GM19395 (cell line): ENCODE measurements at regions not wholly inside any gene's neighbourhood (a gene's known extent, or its start where the extent isn't known, plus 50 kb on each side); places are given as distances from the start of the nearest gene placed in this dataset.
A peak's percentile ranks its signal among the peaks of the same experiment; 100 is the strongest.
"Not testable (repeated sequence)": the region's sequence is repeated elsewhere in the genome, so short reads cannot be mapped to it uniquely, and the experiment has no call there.

Source experiments
- ATAC-seq: cut with Tn5 transposase; IDR thresholded peaks from one replicate; pipeline ENCODE4 v1.9.1; 2021; ENCODE audit warnings: mild to moderate bottlenecking, moderate library complexity; ENCODE audit not compliant: unreplicated experiment

DNA sequence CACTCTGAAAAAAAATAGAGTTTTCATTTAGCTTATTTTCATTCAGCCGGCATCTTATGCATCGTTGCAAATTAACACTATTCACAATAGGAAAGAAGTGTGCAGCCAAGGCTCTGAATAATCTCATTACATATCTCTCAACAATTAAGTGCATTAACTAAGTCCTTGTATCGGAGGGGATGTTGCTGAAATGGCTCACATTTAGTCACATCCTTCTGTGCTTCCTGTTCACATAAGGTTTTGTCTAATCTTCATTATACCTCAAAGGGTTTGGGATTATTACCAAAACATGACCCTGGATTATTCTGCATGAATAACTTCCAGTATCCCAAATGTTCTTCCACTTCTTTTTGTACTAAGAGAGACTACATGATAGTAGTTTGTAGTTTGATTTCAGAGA, 278.0 kb upstream of the GRIA1 start:
- ATAC-seq, result no peak

DNA sequence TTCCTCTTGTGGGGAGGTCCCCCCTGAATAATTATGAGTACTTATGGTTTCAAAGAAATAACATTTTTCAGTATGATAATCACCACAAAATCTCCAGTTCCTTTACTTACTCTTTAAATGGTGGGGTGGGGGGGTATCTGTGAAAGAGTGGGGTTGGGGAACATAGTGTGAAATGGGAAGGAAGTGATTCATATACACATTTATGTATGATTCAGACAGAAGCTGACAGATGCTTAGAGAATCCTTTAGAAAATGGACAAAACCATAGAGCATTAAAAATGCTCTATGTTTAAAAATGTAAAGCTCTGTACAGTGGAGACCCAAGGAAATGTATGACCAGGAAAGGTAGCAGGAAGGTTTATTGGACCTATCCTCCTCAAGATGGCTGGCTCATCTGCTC, 267.5 kb upstream of the GRIA1 start:
- ATAC-seq, result no peak

DNA sequence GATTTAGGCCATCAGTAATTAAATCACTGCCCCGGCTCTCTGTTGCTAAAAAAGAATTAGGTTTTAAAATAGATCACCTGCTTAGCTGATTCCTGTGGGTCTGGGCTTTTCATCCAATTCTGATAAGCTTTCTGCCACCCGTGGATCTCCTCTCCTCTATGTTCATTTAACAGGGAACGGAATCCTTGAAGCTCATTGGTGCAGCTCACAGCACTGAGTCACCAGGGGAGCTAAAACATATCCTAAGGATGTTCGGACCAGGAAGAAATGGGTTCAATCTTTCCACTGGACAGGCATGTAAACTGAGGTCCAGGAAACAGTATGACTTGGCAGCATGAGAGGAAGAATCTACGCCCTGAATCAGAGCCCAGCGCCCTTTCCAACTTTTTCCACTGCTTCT, 267.1 kb upstream of the GRIA1 start:
- ATAC-seq, result no peak

DNA sequence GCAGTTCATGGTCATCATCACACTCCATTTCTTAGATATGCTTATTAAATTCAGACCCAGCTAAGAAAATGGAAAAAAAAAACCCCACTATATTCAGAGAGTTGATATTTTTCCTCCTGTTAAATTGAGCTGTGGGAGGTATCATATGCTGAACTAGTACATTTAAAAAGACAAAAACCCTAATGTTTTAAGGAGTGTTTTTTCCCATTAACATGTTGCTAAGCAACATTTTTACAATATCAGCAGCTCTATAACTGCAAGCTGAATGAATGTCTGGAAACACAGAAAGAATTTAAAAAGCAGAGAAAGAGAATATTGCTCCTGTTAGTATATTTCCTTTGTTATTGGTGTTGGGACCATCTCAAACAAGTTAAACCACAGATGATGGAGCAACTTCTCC, 265.8 kb upstream of the GRIA1 start:
- ATAC-seq, result no peak

DNA sequence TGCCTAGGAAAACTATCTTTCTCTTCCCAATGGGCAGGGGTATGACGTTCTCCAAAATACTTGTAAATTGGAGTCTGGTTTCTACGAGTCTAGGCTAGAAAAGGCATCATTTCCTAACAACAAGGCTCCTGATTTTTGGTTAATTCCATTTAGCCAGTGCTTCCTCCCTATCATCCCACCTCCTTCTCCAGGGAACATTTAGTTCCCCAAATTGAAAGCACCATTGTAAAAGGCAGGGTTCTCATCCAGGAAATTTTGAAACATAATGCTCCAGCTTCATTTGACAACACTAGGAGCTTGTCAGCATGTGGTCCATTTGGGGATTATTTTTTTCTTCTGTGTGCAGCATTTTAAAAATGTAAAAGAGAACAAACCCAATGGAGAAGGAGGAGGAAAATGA, 256.5 kb upstream of the GRIA1 start:
- ATAC-seq, result no peak

DNA sequence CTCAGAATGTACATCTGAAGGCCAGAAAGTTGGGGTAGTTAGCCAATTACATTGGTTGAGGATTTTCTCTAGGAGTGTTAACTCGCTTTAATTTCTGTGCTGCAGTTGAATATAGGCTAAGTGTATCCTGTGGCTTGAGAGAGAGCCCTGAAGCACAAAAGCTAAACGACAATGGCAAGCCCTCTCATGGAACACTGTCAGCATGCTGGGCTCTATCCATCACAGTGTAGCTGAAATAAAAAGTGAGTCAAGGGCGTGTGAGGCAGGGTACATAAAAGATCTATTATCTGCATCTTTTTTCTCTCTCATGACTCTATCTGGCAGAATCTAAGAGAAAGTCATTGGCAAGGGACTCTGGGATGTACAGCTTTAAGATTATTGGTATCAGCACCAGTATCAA, 254.2 kb upstream of the GRIA1 start:
- no peak for ATAC-seq

DNA sequence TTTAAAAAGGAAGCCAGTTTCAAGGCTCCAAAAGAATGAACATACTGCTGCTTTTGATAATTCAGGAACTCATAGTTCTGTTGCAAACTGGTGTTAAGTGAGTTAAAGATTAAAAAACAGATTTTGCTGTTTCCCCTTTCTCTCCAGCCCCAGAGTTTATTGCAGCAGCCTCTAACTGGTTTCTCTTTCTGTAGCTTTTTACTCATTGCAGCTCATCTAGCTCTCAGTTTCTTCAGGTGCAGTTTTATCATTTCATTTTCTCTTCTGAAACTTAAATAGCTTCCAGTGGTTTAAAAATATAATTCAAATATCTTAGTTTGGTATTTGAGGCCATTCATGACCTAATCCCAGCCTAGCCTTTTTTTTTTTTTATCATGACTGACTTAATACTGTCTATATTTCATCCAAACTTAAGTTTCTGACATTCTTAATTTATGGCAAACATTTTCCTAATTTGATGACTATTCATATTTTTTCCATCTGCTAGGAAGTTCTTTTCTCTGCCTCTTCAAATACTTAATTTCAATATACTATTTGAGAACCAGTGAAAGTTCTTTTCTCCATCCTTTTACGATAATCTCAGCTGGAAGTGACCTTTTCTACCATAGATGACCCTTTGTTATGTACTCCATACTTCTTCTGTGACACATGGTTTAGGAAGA, 252.7 kb upstream of the GRIA1 start:
- ATAC-seq, result peak; percentile 84

DNA sequence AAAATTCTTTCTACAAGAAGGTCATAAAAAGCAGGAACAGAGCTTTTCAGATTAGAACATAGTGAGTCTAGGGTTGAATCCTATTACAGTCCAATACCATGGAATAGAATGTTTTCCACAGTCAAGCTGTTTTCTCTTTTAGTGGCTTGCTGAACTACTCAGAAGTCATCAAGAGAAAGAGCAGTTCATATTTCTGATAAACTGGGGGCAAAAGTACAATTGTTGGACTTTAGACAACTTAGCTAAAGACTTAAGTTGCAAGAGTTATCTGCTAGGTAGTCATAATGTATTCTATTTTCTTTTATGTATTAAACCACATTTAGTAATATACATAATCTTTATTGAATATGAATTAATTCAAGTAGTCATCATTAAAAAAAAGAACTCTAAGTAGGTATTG, 233.1 kb upstream of the GRIA1 start:
- ATAC-seq, result no peak

DNA sequence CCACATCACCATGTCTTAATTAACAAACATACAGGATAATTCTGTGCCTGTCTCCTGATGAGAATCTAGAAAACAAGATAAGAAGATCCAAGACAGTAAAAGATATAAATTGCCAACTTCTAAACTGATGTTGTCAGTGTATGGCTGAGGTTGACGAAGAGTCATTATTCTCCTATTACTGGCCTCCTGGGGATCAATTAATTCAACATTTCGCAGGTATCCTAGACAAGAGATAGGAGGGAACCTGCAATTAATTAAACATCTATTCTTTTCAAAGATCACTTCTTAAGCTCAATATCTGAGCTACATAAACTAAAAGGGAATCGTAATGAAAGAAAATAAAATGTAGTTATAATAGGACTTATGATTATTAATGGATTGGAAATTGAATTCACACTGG, 232.0 kb upstream of the GRIA1 start:
- ATAC-seq, result no peak

DNA sequence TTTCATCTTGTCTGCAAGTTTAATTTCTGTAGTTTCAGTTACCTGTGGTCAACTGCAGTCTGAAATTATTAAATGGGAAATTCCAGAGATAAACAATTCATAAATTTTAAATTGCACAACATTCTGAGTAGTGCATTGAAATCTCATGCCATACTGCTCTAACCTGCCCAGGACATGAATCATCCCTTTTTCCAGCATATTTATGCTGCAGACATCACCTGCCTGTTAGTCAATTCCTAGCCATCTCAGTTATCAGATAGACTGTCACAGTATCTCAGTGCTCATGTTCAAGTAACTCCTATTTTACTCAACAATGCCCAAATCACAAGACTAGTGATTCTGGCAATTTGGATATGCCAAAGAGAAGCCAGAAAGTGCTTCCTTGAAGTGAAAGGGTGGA, 223.0 kb upstream of the GRIA1 start:
- ATAC-seq, result no peak

DNA sequence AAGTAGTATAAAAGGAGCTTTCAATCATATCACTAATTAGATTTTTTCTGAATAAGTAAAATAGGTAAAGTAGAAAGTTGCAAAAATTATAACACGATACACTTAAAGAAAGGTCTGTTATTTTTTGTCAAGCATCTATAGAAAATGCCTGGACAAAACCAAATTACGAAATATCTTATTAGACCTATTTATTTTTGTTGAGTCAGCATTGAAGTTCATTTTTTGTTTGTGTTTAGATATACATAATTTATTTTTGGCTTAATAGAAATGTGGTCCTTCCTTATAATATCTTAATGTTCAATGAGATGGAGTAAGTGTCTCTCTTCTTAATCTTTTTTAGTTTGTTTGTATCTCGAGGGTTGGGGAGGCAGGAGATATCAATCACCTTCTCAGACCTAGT, 214.8 kb upstream of the GRIA1 start:
- ATAC-seq, result no peak

DNA sequence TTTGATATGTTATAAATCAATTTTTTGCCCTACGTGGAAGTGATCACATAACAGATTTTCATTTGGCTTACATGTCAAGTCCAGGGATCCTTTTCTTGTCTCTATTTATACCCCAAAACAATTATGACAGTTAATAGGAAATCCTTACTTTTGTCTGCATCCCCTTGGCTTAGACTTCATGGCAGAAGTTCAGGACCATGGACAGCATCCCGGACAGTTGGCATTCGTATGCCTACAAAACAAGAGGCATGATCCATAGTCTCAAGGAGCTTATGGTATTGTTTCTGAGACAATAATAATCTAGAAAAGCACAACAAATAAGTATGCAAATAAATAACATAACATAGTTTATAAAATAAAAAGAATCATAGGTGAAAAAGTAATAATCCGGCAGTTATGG, 214.3 kb upstream of the GRIA1 start:
- no peak for ATAC-seq

DNA sequence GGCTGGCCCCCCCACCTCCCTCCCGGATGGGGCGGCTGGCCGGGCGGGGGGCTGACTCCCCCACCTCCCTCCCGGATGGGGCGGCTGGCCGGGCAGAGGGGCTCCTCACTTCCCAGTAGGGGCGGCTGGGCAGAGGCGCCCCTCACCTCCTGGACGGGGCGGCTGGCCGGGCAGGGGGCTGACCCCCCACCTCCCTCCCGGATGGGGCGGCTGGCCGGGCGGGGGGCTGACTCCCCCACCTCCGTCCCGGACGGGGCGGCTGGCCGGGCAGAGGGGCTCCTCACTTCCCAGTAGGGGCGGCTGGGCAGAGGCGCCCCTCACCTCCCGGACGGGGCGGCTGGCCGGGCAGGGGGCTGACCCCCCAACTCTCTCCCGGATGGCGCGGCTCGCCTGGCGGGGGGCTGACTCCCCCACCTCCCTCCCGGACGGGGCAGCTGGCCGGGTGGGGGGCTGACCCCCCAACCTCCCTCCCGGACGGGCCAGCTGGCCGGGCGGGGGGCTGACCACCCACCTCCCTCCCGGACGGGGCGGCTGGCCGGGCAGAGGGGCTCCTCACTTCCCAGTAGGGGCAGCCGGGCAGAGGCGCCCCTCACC, 194.1 kb upstream of the GRIA1 start:
- ATAC-seq, result not testable (repeated sequence)

DNA sequence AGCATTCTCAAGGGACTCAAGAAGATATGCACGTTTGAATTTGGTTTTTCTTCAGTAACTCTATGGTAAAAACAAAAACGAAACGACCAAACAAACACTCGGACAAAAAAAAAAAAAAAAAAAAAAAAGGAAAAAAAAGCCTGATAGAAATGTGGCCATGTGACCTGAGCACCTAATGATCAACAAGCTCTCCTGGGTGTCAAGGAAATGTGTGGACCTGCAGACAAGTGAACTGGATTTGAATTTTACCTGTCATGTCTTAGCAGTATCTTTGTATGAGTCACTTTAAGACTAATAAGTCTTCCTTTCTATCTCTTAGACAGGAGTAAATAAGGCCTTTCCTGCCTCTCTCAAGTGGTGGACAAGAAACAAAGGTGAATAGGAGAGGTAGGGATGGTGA, 190.6 kb upstream of the GRIA1 start:
- no peak for ATAC-seq

DNA sequence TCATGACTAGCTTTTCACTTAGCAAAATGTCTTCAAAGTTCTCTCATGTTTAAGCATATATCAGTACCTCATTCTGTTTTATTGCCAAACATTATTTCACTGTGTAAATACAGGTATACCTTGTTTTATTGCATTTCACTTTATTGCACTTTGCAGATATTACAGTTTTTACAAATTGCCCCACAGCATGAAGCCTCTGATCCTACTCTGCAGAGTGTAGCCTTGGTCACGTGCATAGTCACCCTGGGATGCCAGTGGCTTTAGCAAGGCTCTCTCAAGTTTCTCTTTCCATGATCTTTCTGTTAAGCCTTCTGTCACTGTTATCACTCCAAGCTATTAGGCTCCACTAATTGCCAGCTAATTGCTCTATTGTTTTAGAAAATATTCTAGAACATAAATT, 182.2 kb upstream of the GRIA1 start:
- ATAC-seq, result no peak

DNA sequence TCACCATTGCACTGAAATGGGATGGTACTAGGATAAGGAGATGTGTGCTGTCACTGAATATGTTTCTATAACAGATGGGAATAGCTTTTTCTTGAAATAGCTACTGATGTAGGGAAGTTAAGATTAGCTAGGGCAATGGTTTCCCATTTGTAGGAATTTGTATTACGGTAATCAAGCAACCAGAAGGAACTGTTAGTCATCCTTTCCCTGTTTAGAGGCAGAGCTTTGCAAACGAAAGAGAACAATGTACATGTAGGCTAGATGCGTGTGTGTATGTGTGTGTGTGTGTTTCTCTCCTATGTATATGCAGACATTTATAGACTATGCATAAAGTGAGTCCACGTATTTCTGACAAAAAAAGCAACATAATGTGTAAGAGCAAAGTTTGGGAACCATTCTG, 171.9 kb upstream of the GRIA1 start:
- no peak for ATAC-seq

DNA sequence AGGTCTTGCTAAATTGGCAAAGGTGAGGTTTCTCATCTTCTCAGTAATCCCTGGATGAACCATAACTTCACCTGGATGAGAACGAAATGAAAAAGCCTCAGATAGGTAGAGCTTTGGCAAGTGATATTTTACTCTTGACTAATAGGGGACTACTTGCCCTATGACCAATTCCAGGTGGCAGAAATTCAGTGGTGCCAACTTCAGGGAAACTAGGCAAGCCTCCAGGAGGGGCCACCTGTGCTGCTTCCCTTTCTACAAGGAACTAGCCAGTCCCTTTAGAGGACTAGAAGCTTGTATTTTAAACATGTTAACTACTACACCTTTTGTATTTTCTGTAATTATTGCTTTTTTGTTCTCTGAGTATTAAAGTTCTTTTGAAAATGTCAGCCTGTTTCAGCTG, 169.0 kb upstream of the GRIA1 start:
- ATAC-seq, result no peak

DNA sequence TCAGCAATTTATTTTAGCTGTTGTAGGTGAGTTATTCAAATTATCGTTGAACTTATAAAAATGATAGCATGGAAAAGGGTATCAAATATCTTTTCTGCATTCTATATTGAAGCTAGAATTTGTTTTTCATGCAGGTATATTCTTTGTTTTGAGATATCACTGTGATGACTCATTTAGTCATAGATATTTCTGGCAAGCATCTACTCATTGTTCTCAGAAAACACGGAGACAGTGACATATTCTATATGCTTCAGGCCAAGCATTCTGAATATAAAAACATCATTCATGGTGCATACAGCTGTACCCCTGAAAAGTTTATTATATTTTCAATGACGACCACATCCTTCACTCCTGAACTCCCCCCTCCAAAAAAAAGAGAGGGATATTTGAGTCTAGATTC, 150.3 kb upstream of the GRIA1 start:
- ATAC-seq, result no peak

DNA sequence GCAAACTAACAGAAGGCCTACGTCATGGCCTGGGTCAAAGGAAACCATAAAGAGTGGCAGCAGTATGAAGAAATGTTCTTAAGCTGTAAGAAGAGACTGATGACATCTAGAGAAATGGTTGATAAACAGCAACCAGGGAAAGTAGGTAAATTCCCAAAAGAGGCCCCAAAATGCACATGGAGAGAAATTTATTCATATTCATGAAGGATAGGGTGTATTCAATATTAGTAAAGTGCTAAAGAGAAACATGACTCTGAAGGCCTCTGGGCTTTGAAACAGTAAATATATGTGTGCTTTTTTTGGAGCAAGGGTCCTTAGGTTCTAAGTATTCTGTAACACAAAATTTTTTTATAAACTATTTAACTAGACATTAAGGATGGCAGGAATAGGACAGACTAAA, 149.7 kb upstream of the GRIA1 start:
- ATAC-seq, result no peak

DNA sequence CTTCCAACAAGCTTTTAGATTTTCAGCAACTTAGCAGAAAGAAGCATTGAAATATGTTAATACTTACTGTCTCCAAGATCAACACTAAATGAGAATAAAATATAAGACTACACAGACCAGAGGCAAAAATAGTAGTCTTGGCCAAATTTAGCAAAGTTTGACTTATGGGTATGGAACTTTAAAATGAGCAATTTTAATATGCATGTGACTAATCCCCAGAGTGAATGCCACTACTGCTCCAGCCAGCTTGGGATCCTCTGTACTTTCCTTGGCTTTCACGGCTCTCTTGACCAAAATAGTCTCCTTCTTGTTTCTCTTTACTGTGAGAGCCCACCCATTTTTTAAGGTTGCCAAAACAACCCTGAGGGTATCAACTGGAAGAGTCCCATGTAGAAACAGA, 148.0 kb upstream of the GRIA1 start:
- no peak for ATAC-seq

DNA sequence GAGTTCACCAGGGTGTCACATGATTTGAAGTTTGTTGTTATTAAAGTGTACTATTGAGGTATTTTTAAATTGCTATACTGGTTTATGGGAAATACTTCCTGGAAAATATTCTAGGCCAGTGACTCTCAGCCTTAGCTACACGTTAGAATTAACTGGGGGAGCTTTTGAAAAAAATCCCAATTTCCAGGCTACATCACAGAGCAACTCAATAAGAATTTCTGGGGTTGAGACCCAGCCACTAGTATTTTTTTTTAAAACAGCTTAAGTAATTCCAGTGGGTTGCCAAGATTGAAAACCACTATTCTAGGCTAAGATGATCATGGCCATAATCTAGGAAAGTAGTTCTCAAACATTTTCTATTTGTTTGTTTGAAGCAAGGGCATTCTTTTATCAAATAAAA, 142.9 kb upstream of the GRIA1 start:
- no peak for ATAC-seq

DNA sequence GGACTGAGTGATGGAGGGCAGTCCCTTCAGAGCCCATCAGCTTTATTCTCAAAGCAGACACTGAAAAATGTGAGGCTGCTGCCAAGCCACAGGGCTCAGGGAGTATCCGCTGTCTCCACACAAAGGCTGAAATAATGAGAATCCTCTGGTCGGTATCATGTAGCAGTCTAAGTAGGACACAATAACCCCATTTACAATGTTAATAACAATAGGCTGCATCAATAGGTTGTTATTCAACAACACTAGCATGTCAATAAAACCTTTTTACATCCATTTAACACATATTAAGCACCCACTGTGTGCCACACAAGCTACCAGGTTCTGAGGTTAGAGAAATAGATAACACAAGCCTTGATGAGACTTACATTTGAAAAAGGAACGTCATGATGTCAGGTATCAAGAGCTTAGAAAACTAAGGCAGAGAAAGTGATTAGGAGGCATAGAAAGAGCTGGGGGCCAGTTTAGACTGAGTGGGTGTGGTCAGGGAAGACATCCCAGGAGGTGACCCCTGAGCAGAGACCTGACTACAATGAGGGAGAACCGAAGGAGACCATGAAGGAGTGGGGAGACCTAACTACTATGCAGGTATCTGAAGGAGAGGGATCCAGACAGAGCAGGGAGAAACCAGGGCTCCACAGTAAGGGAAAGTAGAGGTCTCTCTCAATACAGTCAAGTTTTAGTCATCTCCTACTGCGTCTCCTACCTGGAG, 140.1 kb upstream of the GRIA1 start:
- ATAC-seq, result no peak
